Endothelial cell of umbilical vein (primary cell): ENCODE measurements at regions not wholly inside any gene's neighbourhood (a gene's known extent, or its start where the extent isn't known, plus 50 kb on each side); places are given as distances from the start of the nearest gene placed in this dataset.
"Not testable (repeated sequence)": the region's sequence is repeated elsewhere in the genome, so short reads cannot be mapped to it uniquely, and the experiment has no call there.

Experiments used
- BruUV-seq: library from RNA; stranded (reverse); fragments of 400-500 nt; replicated peaks from 2 replicates; lab custom pipeline; 2021; lab: Mats Ljungman, UMichigan
- CTCF ChIA-PET: fragments of 300-600, 350-600 bp; sonication (Branson Sonifier 250); formaldehyde crosslinking; loops from one replicate; lab custom pipeline; 2021; ENCODE audit warnings: antibody characterized with exemption, inconsistent platforms; lab: Charles Lee
- POLR2A ChIA-PET: fragments of 300-600, 350-600 bp; sonication (Branson Sonifier 250); formaldehyde crosslinking; loops from one replicate; lab custom pipeline; 2021; ENCODE audit warnings: antibody characterized with exemption, inconsistent platforms; lab: Charles Lee
- DNase-seq: peaks from one replicate; pipeline ENCODE4 v3.0.0-alpha.2; 2011; ENCODE audit warnings: low read depth, low spot score
- FAIRE-seq: peaks from 2 replicates; lab custom pipeline; 2011; peaks lifted over from hg19 to GRCh38; lab: Jason Lieb, UNC
- H2AFZ ChIP-seq: 2 replicates; pipeline ENCODE4 v1.6.0; 2012; ENCODE audit warnings: low read depth, low read length, control low read depth, inconsistent platforms
- H3K27ac ChIP-seq: 2 replicates; pipeline ENCODE4 v1.5.1; 2011; ENCODE audit warnings: low read depth, mild to moderate bottlenecking, control low read depth, low read length, moderate library complexity; ENCODE audit not compliant: insufficient read depth
- H3K27me3 ChIP-seq, 2 experiments: 2 replicates each; pipeline versions ENCODE4 v1.6.0 to v1.6.1; 2011; ENCODE audit warnings: low read length in 2 of 2, mixed read lengths in 1 of 2; ENCODE audit not compliant: control insufficient read depth in 2 of 2, insufficient read depth in 2 of 2
- H3K36me3 ChIP-seq, 2 experiments: 2 replicates in 1 of 2; 3 replicates in 1 of 2; pipeline ENCODE4 v1.5.1; 2011; ENCODE audit warnings: low read length in 2 of 2, mild to moderate bottlenecking in 1 of 2, moderate library complexity in 1 of 2; ENCODE audit not compliant: control insufficient read depth in 2 of 2, insufficient read depth in 2 of 2; ENCODE audit errors: extremely low read depth in 1 of 2
- H3K4me1 ChIP-seq: 3 replicates; pipeline ENCODE4 v1.5.1; 2011; ENCODE audit warnings: mild to moderate bottlenecking, low read length; ENCODE audit not compliant: control insufficient read depth, insufficient read depth; ENCODE audit errors: extremely low read depth
- H3K4me2 ChIP-seq: 2 replicates; pipeline ENCODE4 v1.6.1; 2011; ENCODE audit warnings: low read length, control low read depth, mixed read lengths; ENCODE audit not compliant: insufficient read depth
- H3K4me3 ChIP-seq, 3 experiments: fragments of 200-600 bp in 1 of 3; sonication (generic), shearing (Covaris generic) in 1 of 3; replicated peaks in 1 of 3; 2 replicates each; pipeline ENCODE4 v1.5.1; 2011 to 2016; ENCODE audit warnings: control low read depth in 3 of 3, low read length in 3 of 3, mild to moderate bottlenecking in 2 of 3, inconsistent platforms in 1 of 3, low read depth in 1 of 3, moderate library complexity in 1 of 3; ENCODE audit not compliant: insufficient read depth in 1 of 3
- H3K79me2 ChIP-seq: 2 replicates; pipeline ENCODE4 v1.6.0; 2012; ENCODE audit warnings: low read length, inconsistent platforms; ENCODE audit not compliant: control insufficient read depth, insufficient read depth
- H3K9ac ChIP-seq: replicated peaks from 2 replicates; pipeline ENCODE3; 2011; ENCODE audit warnings: low read length, control low read depth; ENCODE audit not compliant: insufficient read depth; ENCODE audit errors: extremely low read depth
- H3K9me1 ChIP-seq: replicated peaks from 3 replicates; pipeline ENCODE4 v1.6.0; 2011; ENCODE audit warnings: mild to moderate bottlenecking, low read length; ENCODE audit not compliant: control insufficient read depth, insufficient read depth; ENCODE audit errors: extremely low read depth
- H3K9me3 ChIP-seq: replicated peaks from 2 replicates; pipeline ENCODE4 v1.5.1; 2012; ENCODE audit warnings: low read length, inconsistent platforms; ENCODE audit not compliant: control insufficient read depth, insufficient read depth
- H4K20me1 ChIP-seq: replicated peaks from 2 replicates; pipeline ENCODE3; 2011; ENCODE audit warnings: mild to moderate bottlenecking, low read length; ENCODE audit not compliant: control insufficient read depth, insufficient read depth; ENCODE audit errors: extremely low read depth
- EZH2 ChIP-seq: IDR thresholded peaks from 2 replicates; pipeline ENCODE4 v1.6.1; 2012; ENCODE audit warnings: borderline replicate concordance, low read depth, mild to moderate bottlenecking, moderate library complexity, low read length, inconsistent platforms; ENCODE audit not compliant: severe bottlenecking
- FOS ChIP-seq: IDR thresholded peaks from 2 replicates; pipeline ENCODE4 v1.6.1; 2011; ENCODE audit warnings: mild to moderate bottlenecking, low read length, moderate library complexity, borderline replicate concordance; ENCODE audit not compliant: insufficient read depth
- GATA2 ChIP-seq: IDR thresholded peaks from 2 replicates; pipeline ENCODE4 v1.7.0; 2011; ENCODE audit warnings: low read depth, mild to moderate bottlenecking, moderate library complexity, mixed read lengths, low read length; ENCODE audit not compliant: insufficient read length, insufficient read depth
- JUN ChIP-seq: IDR thresholded peaks from 2 replicates; pipeline ENCODE4 v1.6.1; 2011; ENCODE audit warnings: borderline replicate concordance, low read depth; ENCODE audit not compliant: insufficient read length, insufficient read depth
- MYC ChIP-seq: IDR thresholded peaks from one replicate; pipeline ENCODE4 v1.6.1; 2011; ENCODE audit warnings: mild to moderate bottlenecking, low read depth, low read length
- POLR2A ChIP-seq: IDR thresholded peaks from 2 replicates; pipeline ENCODE4 v1.6.1; 2012; ENCODE audit warnings: low read depth, mild to moderate bottlenecking, control low read depth, low read length
- POLR2AphosphoS5 ChIP-seq: IDR thresholded peaks from 2 replicates; pipeline ENCODE4 v1.6.1; 2012; ENCODE audit warnings: low read depth, mild to moderate bottlenecking, control low read depth, low read length, moderate library complexity; ENCODE audit not compliant: insufficient read depth
- dilution Hi-C: fragments of 300-500 bp; cut with MboI; formaldehyde crosslinking; loops from one replicate; pipeline ENCODE4 v1.15.0; 2019; ENCODE audit warnings: low sequenced_read_pairs; ENCODE audit not compliant: extremely low pct_ligation_motif_present
- intact Hi-C: fragments of 100-400 bp; cut with micrococcal nuclease; formaldehyde crosslinking; loops from one replicate; pipeline ENCODE4 v1.10.0; 2022
- TF ChIP-seq, protein P1 (sequence below): IDR thresholded peaks from 2 replicates; pipeline ENCODE4 v1.6.1; 2011; ENCODE audit not compliant: insufficient read depth, insufficient read length
- TF ChIP-seq, protein P2 (sequence below), 2 donors: IDR thresholded peaks; 1 replicate in 1 of 2; 2 replicates in 1 of 2; pipeline ENCODE4 v1.5.1; 2011; ENCODE audit warnings: low read length in 2 of 2, mild to moderate bottlenecking in 2 of 2, moderate library complexity in 2 of 2, control low read depth in 1 of 2, inconsistent platforms in 1 of 2, low read depth in 1 of 2; ENCODE audit not compliant: insufficient read depth in 1 of 2; ENCODE audit errors: extremely low read depth in 1 of 2

DNA sequence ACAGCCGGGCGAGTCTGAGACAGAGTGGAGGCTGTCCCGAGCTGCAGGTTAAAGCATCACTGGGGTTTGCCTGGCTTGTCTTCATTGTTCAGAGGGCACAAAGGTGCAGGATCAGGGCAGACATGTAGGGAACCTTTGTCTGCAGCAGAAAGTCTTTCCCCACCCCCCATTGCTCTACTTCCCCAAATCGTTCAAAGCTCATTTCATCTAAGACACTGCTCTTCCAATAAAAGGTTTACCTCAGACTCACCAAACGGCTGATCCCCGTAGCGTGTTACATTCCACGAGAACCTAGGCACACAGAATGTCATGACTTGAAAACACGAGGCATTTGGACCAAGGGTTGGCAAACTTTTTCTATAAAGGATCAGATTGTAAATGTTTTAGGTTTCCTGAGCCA, 286.3 kb upstream of the FRG1 start:
- H3K9me1 ChIP-seq, H3K36me3 ChIP-seq, CTCF ChIA-PET, H3K79me2 ChIP-seq, H3K4me2 ChIP-seq, intact Hi-C loops, H3K9me3 ChIP-seq, H3K27ac ChIP-seq, BruUV-seq, H3K4me1 ChIP-seq, H3K4me3 ChIP-seq, H3K9ac ChIP-seq, DNase-seq, FAIRE-seq, H4K20me1 ChIP-seq, H3K27me3 ChIP-seq, dilution Hi-C loops, H2AFZ ChIP-seq, POLR2A ChIA-PET: not testable (repeated sequence)

DNA sequence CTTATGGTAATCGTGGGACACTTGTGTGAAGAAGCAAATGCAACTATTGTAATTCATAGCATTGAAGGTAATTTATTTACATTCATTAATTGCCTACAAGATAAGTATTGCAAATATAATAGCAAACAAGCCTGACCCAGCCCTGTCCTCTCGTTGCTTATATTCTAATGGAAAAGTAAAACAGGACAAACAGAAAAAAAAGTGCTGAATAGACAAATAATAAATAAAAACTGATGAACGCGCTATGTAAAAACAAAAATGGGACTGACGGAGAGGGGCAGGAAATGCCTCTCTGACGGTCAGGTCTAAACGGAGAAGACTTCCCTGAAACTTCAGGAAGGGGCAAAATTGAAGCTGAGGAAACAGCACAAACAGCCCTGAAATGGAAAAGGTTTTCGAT, 284.9 kb upstream of the FRG1 start:
- H3K27ac ChIP-seq, DNase-seq, H2AFZ ChIP-seq, H3K4me1 ChIP-seq, H3K4me2 ChIP-seq, CTCF ChIA-PET, H3K9me1 ChIP-seq, BruUV-seq, POLR2A ChIA-PET, H4K20me1 ChIP-seq, dilution Hi-C loops, H3K79me2 ChIP-seq, FAIRE-seq, H3K4me3 ChIP-seq, H3K9me3 ChIP-seq, H3K36me3 ChIP-seq, H3K9ac ChIP-seq, H3K27me3 ChIP-seq, intact Hi-C loops: not testable (repeated sequence)

DNA sequence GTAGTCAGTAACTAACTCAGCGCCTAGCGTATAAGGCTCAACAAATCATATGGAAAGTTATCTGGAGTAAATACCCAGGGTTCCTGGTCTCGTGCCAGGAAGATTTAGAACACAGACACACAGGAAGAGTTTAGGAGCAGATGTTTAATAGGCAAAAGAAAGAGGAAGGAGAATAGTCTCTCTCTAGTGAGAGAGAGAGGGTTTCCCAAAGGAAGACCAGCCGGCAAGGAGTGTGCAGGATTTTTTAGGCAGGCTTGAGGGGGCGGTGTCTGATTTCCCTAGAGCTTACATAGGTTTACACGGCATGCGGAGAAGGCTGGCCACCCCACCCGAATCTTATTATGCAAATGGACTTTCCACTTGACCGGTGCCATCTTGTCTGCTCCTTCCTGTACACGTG, 284.0 kb upstream of the FRG1 start:
- H3K27ac ChIP-seq: no peak overlapping the region
- BruUV-seq: no TSS peak
- no peaks in the 10 kb centered on the region for H4K20me1 ChIP-seq
- H3K27me3 ChIP-seq: no peaks in the 10 kb centered on the region
- H3K9me1 ChIP-seq: no peaks in the 10 kb centered on the region
- intact Hi-C loops: no loop called here
- H3K9ac ChIP-seq: no peak overlapping the region
- no peaks in the 10 kb centered on the region for H3K4me1 ChIP-seq
- FAIRE-seq (no peak), DNase-seq (no peak)
- CTCF ChIA-PET: no interaction called here
- POLR2A ChIA-PET: no interaction called here
- TF ChIP-seq EZH2: no peak
- TF ChIP-seq GATA2: no peak
- TF ChIP-seq, protein P1, sequence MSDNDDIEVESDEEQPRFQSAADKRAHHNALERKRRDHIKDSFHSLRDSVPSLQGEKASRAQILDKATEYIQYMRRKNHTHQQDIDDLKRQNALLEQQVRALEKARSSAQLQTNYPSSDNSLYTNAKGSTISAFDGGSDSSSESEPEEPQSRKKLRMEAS: no peak
- TF ChIP-seq FOS: no peak
- TF ChIP-seq MYC: no peak
- TF ChIP-seq, protein P2, sequence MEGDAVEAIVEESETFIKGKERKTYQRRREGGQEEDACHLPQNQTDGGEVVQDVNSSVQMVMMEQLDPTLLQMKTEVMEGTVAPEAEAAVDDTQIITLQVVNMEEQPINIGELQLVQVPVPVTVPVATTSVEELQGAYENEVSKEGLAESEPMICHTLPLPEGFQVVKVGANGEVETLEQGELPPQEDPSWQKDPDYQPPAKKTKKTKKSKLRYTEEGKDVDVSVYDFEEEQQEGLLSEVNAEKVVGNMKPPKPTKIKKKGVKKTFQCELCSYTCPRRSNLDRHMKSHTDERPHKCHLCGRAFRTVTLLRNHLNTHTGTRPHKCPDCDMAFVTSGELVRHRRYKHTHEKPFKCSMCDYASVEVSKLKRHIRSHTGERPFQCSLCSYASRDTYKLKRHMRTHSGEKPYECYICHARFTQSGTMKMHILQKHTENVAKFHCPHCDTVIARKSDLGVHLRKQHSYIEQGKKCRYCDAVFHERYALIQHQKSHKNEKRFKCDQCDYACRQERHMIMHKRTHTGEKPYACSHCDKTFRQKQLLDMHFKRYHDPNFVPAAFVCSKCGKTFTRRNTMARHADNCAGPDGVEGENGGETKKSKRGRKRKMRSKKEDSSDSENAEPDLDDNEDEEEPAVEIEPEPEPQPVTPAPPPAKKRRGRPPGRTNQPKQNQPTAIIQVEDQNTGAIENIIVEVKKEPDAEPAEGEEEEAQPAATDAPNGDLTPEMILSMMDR (IDR thresholded peaks at IDR 0.05; ENCODE audit: extremely low read depth in 1 of 2, insufficient read depth in 1 of 2, low read depth in 1 of 2, low read length in 2 of 2): no peak
- TF ChIP-seq POLR2A: no peak
- TF ChIP-seq POLR2AphosphoS5: no peak
- TF ChIP-seq JUN: no peak
- dilution Hi-C loops: no loop called here
- no peaks in the 10 kb centered on the region for H3K9me3 ChIP-seq
- no peak overlapping the region for H3K4me2 ChIP-seq
- H2AFZ ChIP-seq: no peak overlapping the region
- no peaks in the 10 kb centered on the region for H3K79me2 ChIP-seq
- H3K4me3 ChIP-seq: no peak overlapping the region
- H3K36me3 ChIP-seq: no peaks in the 10 kb centered on the region
